ENCODE measurements at regions not wholly inside any gene's neighbourhood (a gene's known extent, or its start where the extent isn't known, plus 50 kb on each side); places are given as distances from the start of the nearest gene placed in this dataset.

DNA sequence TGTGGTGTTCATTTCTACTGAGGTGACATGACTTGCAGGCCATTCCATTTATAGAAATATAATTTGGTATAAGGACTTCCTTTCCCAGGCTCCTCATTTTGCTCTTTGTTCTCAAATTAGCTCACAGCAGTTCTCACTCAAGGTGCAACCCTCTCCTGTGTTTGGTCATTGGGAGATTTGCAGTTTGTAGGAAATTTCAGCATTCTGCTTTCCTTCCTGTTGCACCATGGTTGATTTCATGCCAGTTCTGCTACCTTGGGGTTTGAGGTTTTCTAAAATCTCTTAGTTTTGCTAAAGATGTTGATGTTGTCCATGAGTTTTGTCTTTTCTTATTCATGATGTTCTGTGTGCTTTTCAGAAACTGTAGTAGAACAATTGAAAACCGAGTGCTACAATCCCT lies 65.7 kb upstream of the PROK2 start:
- no peaks in the 10 kb centered on the region for H3K27me3 ChIP-seq (ENCODE audit: insufficient read depth)
- Mint-ChIP-seq H3K4me3 (no peak overlapping the region), H3K36me3 (ENCODE audit: low read depth) (no peaks in the 10 kb centered on the region), H3K4me1 (no peaks in the 10 kb centered on the region), H3K27me3 (ENCODE audit: insufficient read depth, low read depth, poor library complexity) (peaks cover 3% of the 10 kb centered on the region), H3K9me3 (no peaks in the 10 kb centered on the region), H3K27ac (no peak overlapping the region)
- no peak for TF ChIP-seq EZH2 (IDR thresholded peaks at IDR 0.05; ENCODE audit: low read depth, unreplicated experiment)
- no peak for TF ChIP-seq CTCF (conservative IDR thresholded peaks at IDR 0.05; ENCODE audit: low read depth in 2 of 2)
- no peak for TF ChIP-seq POLR2AphosphoS5 (IDR thresholded peaks at IDR 0.05; ENCODE audit: low read depth)
- no peak for TF ChIP-seq EZH2phosphoT487 (IDR thresholded peaks at IDR 0.05; ENCODE audit: unreplicated experiment)
- TF ChIP-seq ZNF331 (CRISPR knock-in tag; IDR thresholded peaks at IDR 0.05; ENCODE audit: low read depth), result no peak
- TF ChIP-seq ZNF114 (CRISPR knock-in tag; IDR thresholded peaks at IDR 0.05), result no peak
- TF ChIP-seq REST (IDR thresholded peaks at IDR 0.05; ENCODE audit: unreplicated experiment), result no peak
- TF ChIP-seq, protein P1, sequence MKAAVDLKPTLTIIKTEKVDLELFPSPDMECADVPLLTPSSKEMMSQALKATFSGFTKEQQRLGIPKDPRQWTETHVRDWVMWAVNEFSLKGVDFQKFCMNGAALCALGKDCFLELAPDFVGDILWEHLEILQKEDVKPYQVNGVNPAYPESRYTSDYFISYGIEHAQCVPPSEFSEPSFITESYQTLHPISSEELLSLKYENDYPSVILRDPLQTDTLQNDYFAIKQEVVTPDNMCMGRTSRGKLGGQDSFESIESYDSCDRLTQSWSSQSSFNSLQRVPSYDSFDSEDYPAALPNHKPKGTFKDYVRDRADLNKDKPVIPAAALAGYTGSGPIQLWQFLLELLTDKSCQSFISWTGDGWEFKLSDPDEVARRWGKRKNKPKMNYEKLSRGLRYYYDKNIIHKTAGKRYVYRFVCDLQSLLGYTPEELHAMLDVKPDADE (IDR thresholded peaks at IDR 0.05), result no peak
- no peak for TF ChIP-seq CREB1 (CRISPR knock-in tag; IDR thresholded peaks at IDR 0.05; ENCODE audit: low read depth)
- TF ChIP-seq, protein P2, sequence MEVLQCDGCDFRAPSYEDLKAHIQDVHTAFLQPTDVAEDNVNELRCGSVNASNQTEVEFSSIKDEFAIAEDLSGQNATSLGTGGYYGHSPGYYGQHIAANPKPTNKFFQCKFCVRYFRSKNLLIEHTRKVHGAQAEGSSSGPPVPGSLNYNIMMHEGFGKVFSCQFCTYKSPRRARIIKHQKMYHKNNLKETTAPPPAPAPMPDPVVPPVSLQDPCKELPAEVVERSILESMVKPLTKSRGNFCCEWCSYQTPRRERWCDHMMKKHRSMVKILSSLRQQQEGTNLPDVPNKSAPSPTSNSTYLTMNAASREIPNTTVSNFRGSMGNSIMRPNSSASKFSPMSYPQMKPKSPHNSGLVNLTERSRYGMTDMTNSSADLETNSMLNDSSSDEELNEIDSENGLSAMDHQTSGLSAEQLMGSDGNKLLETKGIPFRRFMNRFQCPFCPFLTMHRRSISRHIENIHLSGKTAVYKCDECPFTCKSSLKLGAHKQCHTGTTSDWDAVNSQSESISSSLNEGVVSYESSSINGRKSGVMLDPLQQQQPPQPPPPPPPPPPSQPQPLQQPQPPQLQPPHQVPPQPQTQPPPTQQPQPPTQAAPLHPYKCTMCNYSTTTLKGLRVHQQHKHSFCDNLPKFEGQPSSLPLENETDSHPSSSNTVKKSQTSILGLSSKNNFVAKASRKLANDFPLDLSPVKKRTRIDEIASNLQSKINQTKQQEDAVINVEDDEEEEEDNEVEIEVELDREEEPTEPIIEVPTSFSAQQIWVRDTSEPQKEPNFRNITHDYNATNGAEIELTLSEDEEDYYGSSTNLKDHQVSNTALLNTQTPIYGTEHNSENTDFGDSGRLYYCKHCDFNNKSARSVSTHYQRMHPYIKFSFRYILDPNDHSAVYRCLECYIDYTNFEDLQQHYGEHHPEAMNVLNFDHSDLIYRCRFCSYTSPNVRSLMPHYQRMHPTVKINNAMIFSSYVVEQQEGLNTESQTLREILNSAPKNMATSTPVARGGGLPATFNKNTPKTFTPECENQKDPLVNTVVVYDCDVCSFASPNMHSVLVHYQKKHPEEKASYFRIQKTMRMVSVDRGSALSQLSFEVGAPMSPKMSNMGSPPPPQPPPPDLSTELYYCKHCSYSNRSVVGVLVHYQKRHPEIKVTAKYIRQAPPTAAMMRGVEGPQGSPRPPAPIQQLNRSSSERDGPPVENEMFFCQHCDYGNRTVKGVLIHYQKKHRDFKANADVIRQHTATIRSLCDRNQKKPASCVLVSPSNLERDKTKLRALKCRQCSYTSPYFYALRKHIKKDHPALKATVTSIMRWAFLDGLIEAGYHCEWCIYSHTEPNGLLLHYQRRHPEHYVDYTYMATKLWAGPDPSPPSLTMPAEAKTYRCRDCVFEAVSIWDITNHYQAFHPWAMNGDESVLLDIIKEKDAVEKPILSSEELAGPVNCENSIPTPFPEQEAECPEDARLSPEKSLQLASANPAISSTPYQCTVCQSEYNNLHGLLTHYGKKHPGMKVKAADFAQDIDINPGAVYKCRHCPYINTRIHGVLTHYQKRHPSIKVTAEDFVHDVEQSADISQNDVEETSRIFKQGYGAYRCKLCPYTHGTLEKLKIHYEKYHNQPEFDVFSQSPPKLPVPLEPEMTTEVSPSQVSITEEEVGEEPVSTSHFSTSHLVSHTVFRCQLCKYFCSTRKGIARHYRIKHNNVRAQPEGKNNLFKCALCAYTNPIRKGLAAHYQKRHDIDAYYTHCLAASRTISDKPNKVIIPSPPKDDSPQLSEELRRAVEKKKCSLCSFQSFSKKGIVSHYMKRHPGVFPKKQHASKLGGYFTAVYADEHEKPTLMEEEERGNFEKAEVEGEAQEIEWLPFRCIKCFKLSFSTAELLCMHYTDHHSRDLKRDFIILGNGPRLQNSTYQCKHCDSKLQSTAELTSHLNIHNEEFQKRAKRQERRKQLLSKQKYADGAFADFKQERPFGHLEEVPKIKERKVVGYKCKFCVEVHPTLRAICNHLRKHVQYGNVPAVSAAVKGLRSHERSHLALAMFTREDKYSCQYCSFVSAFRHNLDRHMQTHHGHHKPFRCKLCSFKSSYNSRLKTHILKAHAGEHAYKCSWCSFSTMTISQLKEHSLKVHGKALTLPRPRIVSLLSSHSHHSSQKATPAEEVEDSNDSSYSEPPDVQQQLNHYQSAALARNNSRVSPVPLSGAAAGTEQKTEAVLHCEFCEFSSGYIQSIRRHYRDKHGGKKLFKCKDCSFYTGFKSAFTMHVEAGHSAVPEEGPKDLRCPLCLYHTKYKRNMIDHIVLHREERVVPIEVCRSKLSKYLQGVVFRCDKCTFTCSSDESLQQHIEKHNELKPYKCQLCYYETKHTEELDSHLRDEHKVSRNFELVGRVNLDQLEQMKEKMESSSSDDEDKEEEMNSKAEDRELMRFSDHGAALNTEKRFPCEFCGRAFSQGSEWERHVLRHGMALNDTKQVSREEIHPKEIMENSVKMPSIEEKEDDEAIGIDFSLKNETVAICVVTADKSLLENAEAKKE (CRISPR knock-in tag; IDR thresholded peaks at IDR 0.05), result no peak
- TF ChIP-seq NANOG (IDR thresholded peaks at IDR 0.05; ENCODE audit: borderline replicate concordance), result no peak
- no peak for TF ChIP-seq STAT1 (IDR thresholded peaks at IDR 0.05; ENCODE audit: unreplicated experiment)
- TF ChIP-seq JUNB (IDR thresholded peaks at IDR 0.05; ENCODE audit: unreplicated experiment), result no peak
- H3K4me3 ChIP-seq, result no peak overlapping the region
- ATAC-seq (no peak), DNase-seq (ENCODE audit: low spot score) (no peak)
- 0 out of 2 replicates have a peak, but pooled peaks cover 8% of the 10 kb centered on the region for H3K9me2 ChIP-seq (ENCODE audit: insufficient read depth)
- H4K20me1 ChIP-seq (replicated peaks; ENCODE audit: insufficient read depth), result no peaks in the 10 kb centered on the region
- no peak overlapping the region for H3K4me2 ChIP-seq
- no peak overlapping the region; the same call in 1 of the 2 replicates for H2AFZ ChIP-seq
- H3K79me2 ChIP-seq (replicated peaks; ENCODE audit: insufficient read depth), result no peaks in the 10 kb centered on the region
- no peak overlapping the region for H3K27ac ChIP-seq (ENCODE audit: low read depth)
- H3K36me3 ChIP-seq (ENCODE audit: insufficient read depth), result no peaks in the 10 kb centered on the region
- no peaks in the 10 kb centered on the region for H3F3A ChIP-seq (replicated peaks; ENCODE audit: low read depth)
- no peaks in the 10 kb centered on the region for H3K4me1 ChIP-seq (ENCODE audit: insufficient read depth)
